BLaER1 treated with 17β-estradiol and CSF1 and Interleukin-3, amounts not matched to agents 10 nM and 100 nM (cell line): ENCODE measurements at regions not wholly inside any gene's neighbourhood (a gene's known extent, or its start where the extent isn't known, plus 50 kb on each side); places are given as distances from the start of the nearest gene placed in this dataset.
A peak's percentile ranks its signal among the peaks of the same experiment; 100 is the strongest.

Experiments used
- H3K27ac ChIP-seq, 11 experiments: shearing (Covaris generic); formaldehyde crosslinking; 2 replicates each; pipeline ENCODE4 v1.8.1; 2022
- H3K27me3 ChIP-seq, 11 experiments: shearing (Covaris generic); formaldehyde crosslinking; 2 replicates each; pipeline ENCODE4 v1.8.1; 2022
- H3K36me3 ChIP-seq, 11 experiments: shearing (Covaris generic); formaldehyde crosslinking; 2 replicates each; pipeline ENCODE4 v1.8.1; 2022
- H3K4me1 ChIP-seq, 10 experiments: shearing (Covaris generic); formaldehyde crosslinking; 2 replicates each; pipeline ENCODE4 v1.8.1; 2022
- H3K4me2 ChIP-seq, 11 experiments: shearing (Covaris generic); formaldehyde crosslinking; 2 replicates each; pipeline ENCODE4 v1.8.1; 2022
- H3K4me3 ChIP-seq, 10 experiments: shearing (Covaris generic); formaldehyde crosslinking; 2 replicates each; pipeline ENCODE4 v1.8.1; 2022
- H3K9ac ChIP-seq, 11 experiments: shearing (Covaris generic); formaldehyde crosslinking; 2 replicates each; pipeline ENCODE4 v1.8.1; 2022
- H3K9me3 ChIP-seq, 11 experiments: shearing (Covaris generic); formaldehyde crosslinking; replicated peaks in 1 of 11; 2 replicates each; pipeline ENCODE4 v1.8.1; 2022
- H4K20me1 ChIP-seq, 11 experiments: shearing (Covaris generic); formaldehyde crosslinking; 2 replicates each; pipeline ENCODE4 v1.8.1; 2022
- Cebpa-rat ChIP-seq, 11 experiments: shearing (Covaris generic); IDR thresholded peaks; 2 replicates each; pipeline ENCODE4 v1.8.1; 2022

- TF ChIP-seq Cebpa-rat (IDR thresholded peaks at IDR 0.05), result no peak
- Histone ChIP-seq H3K4me1 (no peaks in the 10 kb centered on the region), H3K36me3 (0 out of 22 replicates have a peak, but pooled peaks cover 0 to 6% (median 0%) of the 10 kb centered on the region in 11 experiments)
Measured at GRCh38 chr12:103128862-103129501, 171.5 kb downstream of the ASCL1 start.

GRCh38 chr12:103130564-103130963, 173.1 kb downstream of the ASCL1 start:
- no peaks in the 10 kb centered on the region for H3K4me1 ChIP-seq
- H3K27ac ChIP-seq, result no peak overlapping the region
- H3K9me3 ChIP-seq, result peaks cover 28 to 38% (median 32%) of the 10 kb centered on the region in 11 experiments
- 0 out of 22 replicates have a peak, but pooled peaks cover 0 to 6% (median 0%) of the 10 kb centered on the region in 11 experiments for H3K36me3 ChIP-seq
- no peaks in the 10 kb centered on the region for H4K20me1 ChIP-seq
- no peaks in the 10 kb centered on the region for H3K27me3 ChIP-seq
- H3K4me2 ChIP-seq, result no peak overlapping the region
- TF ChIP-seq Cebpa-rat (IDR thresholded peaks at IDR 0.05), result no peak
- H3K9ac ChIP-seq, result no peak overlapping the region
- H3K4me3 ChIP-seq, result no peak overlapping the region

More at GRCh38 chr12:103128862-103129501, 171.5 kb downstream of the ASCL1 start:
- H3K4me3 ChIP-seq, result no peak overlapping the region
- no peak overlapping the region for H3K4me2 ChIP-seq
- H3K27me3 ChIP-seq, result no peaks in the 10 kb centered on the region
- H3K27ac ChIP-seq, result no peak overlapping the region
- H3K9me3 ChIP-seq, result peaks cover 16 to 22% (median 18%) of the 10 kb centered on the region in 11 experiments; a peak in 21 of 22 replicates
- H3K9ac ChIP-seq, result no peak overlapping the region
- no peaks in the 10 kb centered on the region for H4K20me1 ChIP-seq

GRCh38 chr12:103138538-103138937, 181.1 kb downstream of the ASCL1 start:
- H3K4me2 ChIP-seq, result no peak overlapping the region
- peaks cover 16 to 27% (median 19%) of the 10 kb centered on the region in 11 experiments for H3K9me3 ChIP-seq
- no peak overlapping the region for H3K27ac ChIP-seq
- no peaks in the 10 kb centered on the region for H3K4me1 ChIP-seq
- H4K20me1 ChIP-seq, result no peaks in the 10 kb centered on the region
- no peaks in the 10 kb centered on the region for H3K27me3 ChIP-seq
- no peak overlapping the region for H3K9ac ChIP-seq
- no peak for TF ChIP-seq Cebpa-rat (IDR thresholded peaks at IDR 0.05)
- H3K36me3 ChIP-seq, result no peaks in the 10 kb centered on the region
- no peak overlapping the region for H3K4me3 ChIP-seq

GRCh38 chr12:103139876-103140275, 182.4 kb downstream of the ASCL1 start:
- H3K36me3 ChIP-seq, result no peaks in the 10 kb centered on the region
- H3K4me1 ChIP-seq, result no peaks in the 10 kb centered on the region
- H3K27me3 ChIP-seq, result no peaks in the 10 kb centered on the region
- no peak overlapping the region for H3K9ac ChIP-seq
- no peak for TF ChIP-seq Cebpa-rat (IDR thresholded peaks at IDR 0.05)
- H3K9me3 ChIP-seq, result peaks cover 4 to 13% (median 6%) of the 10 kb centered on the region in 11 experiments; a peak in 21 of 22 replicates
- no peaks in the 10 kb centered on the region for H4K20me1 ChIP-seq
- H3K4me2 ChIP-seq, result no peak overlapping the region
- no peak overlapping the region for H3K27ac ChIP-seq
- no peak overlapping the region for H3K4me3 ChIP-seq

GRCh38 chr12:103140286-103140685, 182.8 kb downstream of the ASCL1 start:
- no peaks in the 10 kb centered on the region for H3K4me1 ChIP-seq
- peaks cover under 1 to 9% (median 2%) of the 10 kb centered on the region in 11 experiments; a peak in 18 of 22 replicates for H3K9me3 ChIP-seq
- no peaks in the 10 kb centered on the region for H3K27me3 ChIP-seq
- no peaks in the 10 kb centered on the region for H3K36me3 ChIP-seq
- no peaks in the 10 kb centered on the region for H4K20me1 ChIP-seq
- no peak overlapping the region for H3K4me3 ChIP-seq
- H3K27ac ChIP-seq, result no peak overlapping the region
- H3K9ac ChIP-seq, result no peak overlapping the region
- no peak for TF ChIP-seq Cebpa-rat (IDR thresholded peaks at IDR 0.05)
- no peak overlapping the region for H3K4me2 ChIP-seq

GRCh38 chr12:103144278-103144677, 186.8 kb downstream of the ASCL1 start:
- H3K9ac ChIP-seq, result no peak overlapping the region
- H3K27me3 ChIP-seq, result no peaks in the 10 kb centered on the region
- H3K36me3 ChIP-seq, result no peaks in the 10 kb centered on the region
- no peaks in the 10 kb centered on the region for H3K4me1 ChIP-seq
- no peak overlapping the region for H3K4me2 ChIP-seq
- H3K4me3 ChIP-seq, result no peak overlapping the region
- H3K27ac ChIP-seq, result no peak overlapping the region
- H3K9me3 ChIP-seq, result no peaks in the 10 kb centered on the region
- no peaks in the 10 kb centered on the region for H4K20me1 ChIP-seq
- no peak for TF ChIP-seq Cebpa-rat (IDR thresholded peaks at IDR 0.05)

- Histone ChIP-seq H3K36me3 (no peaks in the 10 kb centered on the region), H3K4me3 (no peak overlapping the region), H4K20me1 (no peaks in the 10 kb centered on the region), H3K4me1 (peaks cover 0 to 4% (median 1%) of the 10 kb centered on the region in 10 experiments; a peak in 8 of 20 replicates), H3K9ac (no peak overlapping the region), H3K27me3 (no peaks in the 10 kb centered on the region), H3K27ac (no peak overlapping the region), H3K9me3 (peaks cover 0 to 14% (median 7%) of the 10 kb centered on the region in 11 experiments; a peak in 11 of 22 replicates), H3K4me2 (no peak overlapping the region)
- TF ChIP-seq Cebpa-rat (IDR thresholded peaks at IDR 0.05), result no peak
Measured at GRCh38 chr12:103160622-103161021, 203.1 kb downstream of the ASCL1 start.

- H3K4me2 ChIP-seq, result no peak overlapping the region
- peaks cover 0 to 14% (median 7%) of the 10 kb centered on the region in 11 experiments; a peak in 11 of 22 replicates for H3K9me3 ChIP-seq
- no peak overlapping the region for H3K27ac ChIP-seq
- H3K4me1 ChIP-seq, result peaks cover 0 to 10% (median 6%) of the 10 kb centered on the region in 10 experiments; a peak in 9 of 20 replicates
- H4K20me1 ChIP-seq, result no peaks in the 10 kb centered on the region
- no peak overlapping the region for H3K9ac ChIP-seq
- H3K36me3 ChIP-seq, result no peaks in the 10 kb centered on the region
- no peak for TF ChIP-seq Cebpa-rat (IDR thresholded peaks at IDR 0.05)
- no peaks in the 10 kb centered on the region for H3K27me3 ChIP-seq
- H3K4me3 ChIP-seq, result no peak overlapping the region
Measured at GRCh38 chr12:103161582-103162362, 204.3 kb downstream of the ASCL1 start.

GRCh38 chr12:103166949-103167348, 209.5 kb downstream of the ASCL1 start:
- Histone ChIP-seq H3K4me3 (no peak overlapping the region), H4K20me1 (no peaks in the 10 kb centered on the region), H3K27me3 (no peaks in the 10 kb centered on the region), H3K4me1 (peaks cover 0 to 10% (median 6%) of the 10 kb centered on the region in 10 experiments; a peak in 9 of 20 replicates), H3K4me2 (no peak overlapping the region), H3K36me3 (no peaks in the 10 kb centered on the region), H3K9me3 (peaks cover 0 to 14% (median 7%) of the 10 kb centered on the region in 11 experiments; a peak in 11 of 22 replicates), H3K27ac (no peak overlapping the region), H3K9ac (no peak overlapping the region)
- TF ChIP-seq Cebpa-rat (IDR thresholded peaks at IDR 0.05), result peak; percentile 46 to 97 (median 82); a peak in 20 of 22 replicates
